ENCODE measurements at regions not wholly inside any gene's neighbourhood (a gene's known extent, or its start where the extent isn't known, plus 50 kb on each side); places are given as distances from the start of the nearest gene placed in this dataset.
A peak's percentile ranks its signal among the peaks of the same experiment; 100 is the strongest.

GRCh38 chr3:151538456-151539393 lies 77.9 kb upstream of the IGSF10 start (continued):
- peak; percentile 68 for TF ChIP-seq MGA (IDR thresholded peaks at IDR 0.05)
- 0 out of 4 replicates have a peak, but pooled peaks of 1 of the 2 experiments have one; percentile 22 for TF ChIP-seq MNT (conservative IDR thresholded peaks at IDR 0.05)
- no peak for TF ChIP-seq KAT8 (IDR thresholded peaks at IDR 0.05; ENCODE audit: low read depth)
- TF ChIP-seq SPI1 (IDR thresholded peaks at IDR 0.05; ENCODE audit: borderline replicate concordance, low read depth, low read length): peak; percentile 32; the same call in 1 of the 2 replicates
- no peak for TF ChIP-seq POLR2A (conservative IDR thresholded peaks at IDR 0.05)
- peak; percentile 46; the same call in 1 of the 2 replicates for TF ChIP-seq L3MBTL2 (IDR thresholded peaks at IDR 0.05)
- no peak for TF ChIP-seq PTBP1 (IDR thresholded peaks at IDR 0.05; ENCODE audit: low read depth, low read length)
- no peak for TF ChIP-seq ZEB2 (IDR thresholded peaks at IDR 0.05)
- TF ChIP-seq HNRNPK (IDR thresholded peaks at IDR 0.05; ENCODE audit: low read depth, low read length, poor library complexity, severe bottlenecking): no peak
- peak; percentile 37; the same call in 1 of the 2 replicates for TF ChIP-seq MAX (CRISPR knock-in tag; IDR thresholded peaks at IDR 0.05)
- no peak for TF ChIP-seq TEAD4 (IDR thresholded peaks at IDR 0.05; ENCODE audit: low read length)
- TF ChIP-seq TEAD4 (CRISPR knock-in tag; IDR thresholded peaks at IDR 0.05; ENCODE audit: borderline replicate concordance): no peak
